Suppressor macrophage treated with lipopolysaccharide for 4 hours (primary cell): ENCODE measurements at regions not wholly inside any gene's neighbourhood (a gene's known extent, or its start where the extent isn't known, plus 50 kb on each side); places are given as distances from the start of the nearest gene placed in this dataset.
"Not testable (repeated sequence)": the region's sequence is repeated elsewhere in the genome, so short reads cannot be mapped to it uniquely, and the experiment has no call there.

Source experiments
- DNase-seq: peaks from one replicate; pipeline ENCODE4 v3.0.0-alpha.2; 2020

DNA sequence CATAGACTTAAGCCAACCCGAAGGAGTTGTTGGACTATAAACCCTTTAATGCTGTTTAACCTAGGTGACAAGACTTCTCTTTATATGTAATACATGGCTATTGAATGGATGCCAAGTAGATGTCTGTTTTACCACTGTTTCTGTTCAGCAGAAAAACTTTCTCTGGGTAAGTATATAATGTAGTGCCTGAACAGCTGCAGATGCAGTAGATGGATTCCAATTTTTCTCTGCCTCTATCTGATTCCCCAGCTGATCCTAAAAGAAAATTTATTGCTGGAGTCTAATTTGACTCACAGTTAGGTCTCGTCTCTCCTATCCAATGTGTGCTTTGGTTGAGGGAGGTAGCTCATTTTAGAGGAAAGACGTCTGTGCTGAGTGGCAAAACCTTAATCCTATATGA is 256.5 kb upstream of the CBLB start:
- no peak for DNase-seq

DNA sequence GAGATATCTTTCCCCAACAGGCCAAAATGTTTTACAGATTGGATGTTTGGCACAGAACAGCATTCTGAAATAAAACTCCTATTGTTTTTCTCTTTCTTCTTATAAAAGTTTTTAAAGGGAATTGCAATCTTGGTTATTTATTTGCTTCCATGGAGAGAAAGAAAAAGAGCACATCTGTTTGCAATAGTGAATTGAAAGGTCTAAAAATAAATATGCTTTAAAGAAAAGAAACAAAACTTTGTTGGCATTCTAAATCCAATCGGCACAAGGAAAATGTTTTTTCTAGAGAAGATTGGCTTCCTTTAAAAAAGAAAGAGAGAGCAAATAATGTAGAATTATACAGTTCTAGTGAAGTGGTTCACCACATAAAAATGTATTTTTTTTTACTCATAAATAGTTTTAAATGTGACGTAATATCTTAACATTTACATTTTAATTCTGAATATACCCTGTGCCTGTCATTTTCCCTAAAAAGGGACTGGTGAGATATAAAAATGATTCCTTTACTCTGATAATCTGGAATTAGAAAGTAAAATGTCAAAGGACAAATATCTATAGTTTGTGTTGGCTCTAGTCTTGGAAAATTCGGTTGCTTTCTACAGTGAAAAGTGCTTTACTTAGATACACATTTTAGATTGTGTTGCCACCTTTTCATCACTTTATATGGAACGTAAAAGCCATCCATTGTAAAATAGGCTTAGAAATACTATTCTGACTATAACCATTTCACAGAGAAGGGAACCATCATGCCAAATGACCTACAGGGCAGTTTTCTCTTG is 257.4 kb upstream of the CBLB start:
- no peak for DNase-seq

DNA sequence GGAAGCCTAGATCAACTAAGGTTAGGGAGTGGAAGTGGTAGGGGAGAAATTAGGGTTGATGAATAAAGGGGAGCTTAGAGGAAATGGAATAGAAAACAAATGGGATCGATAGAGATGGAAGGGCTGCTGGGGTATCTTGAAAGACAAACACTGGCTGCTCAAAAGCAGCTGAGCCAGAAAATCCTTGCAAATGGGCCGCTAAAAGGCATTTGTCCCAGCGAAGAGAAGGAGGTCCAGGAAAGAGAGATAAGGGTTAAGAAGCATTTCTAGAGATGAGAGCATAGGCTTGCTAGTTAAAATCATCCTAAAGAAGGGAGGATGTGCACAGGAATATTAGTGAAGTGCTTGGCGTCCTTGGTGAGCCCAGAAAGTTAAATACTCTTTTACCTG is 258.0 kb upstream of the CBLB start:
- no peak for DNase-seq

DNA sequence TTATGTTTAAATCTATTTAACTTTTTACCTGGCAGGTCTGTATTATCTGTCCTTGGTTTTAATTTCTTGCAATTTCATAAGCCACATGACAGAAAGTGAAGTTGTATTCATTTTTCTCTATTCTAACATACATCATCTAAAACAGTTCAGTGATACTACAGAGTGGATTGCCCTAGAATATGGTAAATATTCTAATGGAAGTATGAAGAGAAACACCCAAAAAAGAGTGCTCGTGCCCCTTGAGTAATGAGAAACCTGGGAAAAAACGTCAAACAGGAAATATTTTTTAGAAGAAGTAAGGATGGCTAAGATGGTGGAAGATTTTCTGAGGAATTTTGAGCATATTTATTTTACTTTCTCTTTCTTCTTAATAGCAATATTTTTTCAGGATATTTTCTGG is 261.1 kb upstream of the CBLB start:
- DNase-seq = no peak

DNA sequence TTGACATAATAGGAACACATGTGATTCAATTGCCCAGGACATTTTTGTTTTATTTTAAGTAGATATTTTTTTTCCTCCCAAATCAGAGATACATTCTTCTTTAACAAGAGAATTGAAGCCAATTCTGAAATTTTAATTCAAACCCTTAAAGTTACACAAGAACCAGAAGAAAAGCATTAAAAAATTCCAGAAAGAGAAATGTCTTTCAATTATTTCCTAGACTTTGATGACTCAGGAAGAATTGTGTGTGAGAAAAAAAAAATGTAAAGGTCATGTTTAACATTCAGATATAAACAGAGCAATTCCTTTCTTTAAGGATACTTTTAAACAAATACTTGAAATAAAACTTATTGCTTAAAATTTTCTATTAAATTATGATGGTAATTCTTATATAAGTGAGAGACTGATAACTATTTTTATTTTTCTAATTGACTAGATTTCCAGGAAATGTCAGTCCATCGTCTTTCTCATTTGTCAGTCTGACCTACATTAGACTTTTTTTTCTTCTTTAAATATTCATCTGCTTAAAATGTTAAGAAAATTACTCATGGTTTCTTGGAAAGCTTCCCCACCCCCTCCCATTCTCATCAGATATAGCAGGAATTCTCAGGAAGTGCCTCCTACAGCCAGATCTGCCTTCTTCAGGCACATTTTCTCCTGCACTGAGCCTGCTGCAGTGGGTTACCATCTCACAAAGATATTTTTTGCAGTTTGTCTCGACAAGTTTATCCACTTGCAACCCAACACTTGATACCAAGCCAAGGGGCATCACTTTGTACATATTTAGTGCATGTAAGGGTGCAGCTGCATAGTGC is 261.8 kb upstream of the CBLB start:
- DNase-seq = no peak

DNA sequence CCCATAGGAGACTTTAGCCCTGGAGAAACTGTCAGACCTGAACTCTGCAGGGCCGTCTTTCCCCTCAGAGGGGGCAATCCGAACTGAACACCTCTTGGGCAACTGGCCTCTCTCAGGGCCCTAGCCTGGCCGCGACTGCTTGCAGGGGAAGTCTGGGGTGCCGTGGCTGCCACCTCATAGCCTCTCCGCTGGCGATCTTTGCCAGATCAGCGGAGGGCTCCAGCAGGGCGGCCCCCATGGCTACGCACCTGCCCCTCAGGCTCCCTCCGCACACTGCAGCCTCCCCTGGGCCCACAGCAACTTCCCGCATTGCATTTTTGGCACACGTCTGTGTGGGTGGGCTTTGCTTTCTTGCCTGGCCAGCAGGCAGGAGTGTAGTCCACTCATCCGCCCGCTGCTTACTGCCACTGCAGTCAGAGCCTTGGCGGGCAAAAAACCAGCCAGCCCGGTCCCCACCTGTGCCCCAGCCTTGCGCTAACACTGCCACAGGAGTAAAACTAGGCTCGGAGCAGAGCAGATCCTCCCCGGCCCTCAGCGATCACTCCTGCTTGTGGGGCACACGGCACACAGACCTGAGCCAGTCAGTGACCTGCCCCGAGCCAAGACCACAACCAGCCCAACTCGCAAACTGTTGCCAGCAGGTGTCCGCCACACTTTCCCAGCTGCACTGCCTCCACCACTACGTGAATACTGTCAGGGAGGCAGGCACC is 266.8 kb upstream of the CBLB start:
- no peak for DNase-seq

DNA sequence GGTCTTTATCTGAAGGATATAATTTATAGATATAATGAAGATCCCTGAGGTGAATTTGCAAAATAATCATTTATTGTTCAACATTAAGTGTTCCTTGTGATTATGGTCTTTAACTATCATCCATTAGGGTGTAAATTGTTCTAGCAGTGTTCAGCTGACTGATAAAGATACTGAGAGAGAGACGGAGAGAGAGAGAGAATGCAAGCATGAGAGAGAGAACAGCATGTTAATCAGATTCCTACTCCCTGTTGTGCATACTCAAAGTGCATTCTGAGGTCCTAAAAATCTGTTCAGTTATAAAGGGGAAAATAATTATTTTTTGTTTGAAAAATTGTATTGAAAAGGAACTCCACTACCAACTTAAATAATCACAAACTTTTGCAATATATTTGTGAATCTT is 271.0 kb upstream of the CBLB start:
- DNase-seq = no peak

DNA sequence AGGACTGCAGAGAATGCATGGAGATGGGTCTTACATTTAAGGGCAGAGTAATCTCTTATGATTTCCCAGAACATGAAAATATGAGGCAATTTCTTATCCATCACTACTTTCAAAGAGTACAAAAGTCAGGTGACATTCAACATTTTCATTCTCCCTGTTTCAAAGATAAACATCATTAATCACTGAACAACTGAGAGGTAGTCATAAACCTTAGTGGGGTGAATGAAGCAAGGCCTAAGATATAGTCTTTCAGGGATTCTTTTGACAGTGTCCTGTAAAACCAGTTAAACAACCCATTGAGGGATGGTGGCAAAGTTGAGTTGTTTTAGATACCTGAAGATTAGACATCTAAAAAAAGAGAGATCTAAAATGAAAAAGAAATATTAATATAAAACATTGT is 271.6 kb upstream of the CBLB start:
- no peak for DNase-seq

DNA sequence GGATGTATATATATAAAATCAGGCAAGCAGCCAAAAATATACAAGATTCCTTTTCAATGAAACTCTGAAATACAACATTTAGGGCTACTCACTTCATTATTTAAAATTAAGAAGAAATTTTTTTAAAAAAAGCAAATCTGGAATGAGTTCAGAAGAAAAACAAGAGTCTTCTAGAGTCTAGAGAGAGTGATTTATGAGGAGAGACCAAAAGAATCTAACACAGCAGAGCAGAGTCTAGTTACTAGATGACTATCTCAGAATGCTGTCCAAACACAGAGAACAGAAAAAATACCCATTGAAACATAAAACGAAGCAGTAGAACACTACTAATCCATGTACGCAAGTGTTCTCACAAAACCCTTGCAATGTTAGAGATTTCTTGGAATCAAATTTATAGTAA is 275.2 kb upstream of the CBLB start:
- no peak for DNase-seq

DNA sequence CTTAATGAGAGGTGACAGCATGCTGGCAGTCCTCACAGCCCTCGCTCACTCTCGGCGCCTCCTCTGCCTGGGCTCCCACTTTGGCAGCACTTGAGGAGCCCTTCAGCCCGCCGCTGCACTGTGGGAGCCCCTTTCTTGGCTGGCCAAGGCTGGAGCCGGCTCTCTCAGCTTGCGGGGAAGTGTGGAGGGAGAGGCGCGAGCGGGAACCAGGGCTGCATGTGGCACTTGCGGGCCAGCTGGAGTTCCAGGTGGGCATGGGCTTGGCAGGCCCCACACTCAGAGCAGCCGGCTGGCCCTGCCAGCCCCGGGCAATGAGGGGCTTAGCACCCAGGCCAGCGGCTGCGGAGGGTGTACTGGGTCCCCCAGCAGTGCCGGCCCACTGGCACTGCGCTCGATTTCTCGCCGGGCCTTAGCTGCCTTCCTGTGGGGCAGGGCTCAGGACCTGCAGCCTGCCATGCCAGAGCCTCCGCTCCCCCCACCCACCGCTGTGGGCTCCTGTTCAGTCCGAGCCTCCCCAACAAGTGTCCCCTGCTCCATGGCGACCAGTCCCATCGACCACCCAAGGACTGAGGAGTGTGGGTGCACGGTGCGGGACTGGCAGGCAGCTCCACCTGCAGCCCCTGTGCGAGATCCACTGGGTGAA is 279.7 kb upstream of the CBLB start:
- DNase-seq = not testable (repeated sequence)

DNA sequence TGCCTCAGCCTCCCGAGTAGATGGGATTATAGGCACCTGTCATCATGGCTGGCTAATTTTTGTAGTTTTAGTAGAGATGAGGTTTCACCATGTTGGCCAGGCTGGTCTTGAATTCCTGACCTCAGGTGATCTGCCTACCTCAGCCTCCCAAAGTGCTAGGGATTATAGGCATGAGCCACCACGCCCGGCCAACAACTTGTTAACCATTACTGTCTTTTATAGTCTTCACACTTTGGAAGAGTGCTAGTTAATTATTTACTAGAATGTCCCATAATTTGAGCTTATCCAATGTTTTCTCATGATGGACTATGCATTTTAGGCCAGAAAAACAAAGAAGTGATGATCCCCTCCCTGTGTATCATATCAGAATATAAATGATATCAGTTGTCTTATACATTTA is 288.6 kb upstream of the CBLB start:
- DNase-seq = no peak

DNA sequence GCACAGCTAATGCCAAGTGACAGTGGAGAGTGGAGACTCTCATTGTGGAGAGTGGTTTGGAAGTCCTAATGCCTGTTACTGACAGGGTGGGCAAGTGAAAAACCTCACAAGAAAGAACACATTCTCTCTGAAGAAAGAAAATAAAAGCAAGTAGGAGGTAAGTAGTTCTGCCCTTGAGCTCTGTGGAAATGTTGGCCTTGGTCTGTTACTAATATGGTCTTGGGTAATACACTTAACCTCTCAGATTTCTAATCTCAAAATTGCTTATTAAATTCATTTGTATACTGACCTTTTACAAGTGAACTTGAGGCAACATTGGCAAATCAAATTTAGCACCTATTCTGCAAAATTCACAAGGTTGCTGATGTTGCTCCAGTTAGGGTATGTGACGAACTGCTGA is 291.6 kb upstream of the CBLB start:
- no peak for DNase-seq

DNA sequence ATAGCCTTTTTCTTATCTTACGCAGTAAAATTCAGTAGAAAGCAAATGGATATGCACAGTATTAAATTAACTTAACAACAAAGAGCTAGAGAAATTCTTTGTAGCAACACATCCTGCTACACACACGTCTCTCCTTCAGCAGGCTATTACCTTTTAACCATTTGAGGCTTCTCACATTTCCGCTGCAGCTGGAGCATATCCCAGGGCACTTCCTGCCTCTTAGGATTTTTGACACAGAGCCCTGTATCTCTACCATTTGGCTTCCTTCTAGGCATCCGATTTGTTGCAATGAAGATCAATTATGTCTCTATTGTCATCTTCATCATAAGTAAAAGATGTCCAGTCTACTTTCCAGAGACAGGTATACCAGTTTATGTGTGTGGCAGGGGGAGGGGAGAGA is 292.4 kb upstream of the CBLB start:
- no peak for DNase-seq

DNA sequence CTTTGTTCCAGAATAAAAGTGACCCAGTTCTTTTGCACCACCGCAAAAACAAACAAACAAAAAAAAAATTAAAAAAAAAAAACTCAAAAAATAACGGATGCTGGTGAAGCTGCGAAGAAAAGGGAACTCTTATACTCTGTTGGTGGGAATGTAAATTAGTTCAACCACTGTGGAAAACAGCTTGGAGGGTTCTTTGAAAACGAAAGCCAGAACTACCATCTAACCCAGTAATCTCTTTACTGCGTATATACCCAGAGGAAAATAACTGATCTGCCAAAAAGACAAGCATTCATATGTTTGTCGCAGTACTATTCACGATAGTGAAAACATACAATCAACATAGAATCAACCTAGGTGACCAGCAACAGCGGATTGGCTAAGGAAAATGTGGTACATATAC is 298.9 kb upstream of the CBLB start:
- DNase-seq = no peak

DNA sequence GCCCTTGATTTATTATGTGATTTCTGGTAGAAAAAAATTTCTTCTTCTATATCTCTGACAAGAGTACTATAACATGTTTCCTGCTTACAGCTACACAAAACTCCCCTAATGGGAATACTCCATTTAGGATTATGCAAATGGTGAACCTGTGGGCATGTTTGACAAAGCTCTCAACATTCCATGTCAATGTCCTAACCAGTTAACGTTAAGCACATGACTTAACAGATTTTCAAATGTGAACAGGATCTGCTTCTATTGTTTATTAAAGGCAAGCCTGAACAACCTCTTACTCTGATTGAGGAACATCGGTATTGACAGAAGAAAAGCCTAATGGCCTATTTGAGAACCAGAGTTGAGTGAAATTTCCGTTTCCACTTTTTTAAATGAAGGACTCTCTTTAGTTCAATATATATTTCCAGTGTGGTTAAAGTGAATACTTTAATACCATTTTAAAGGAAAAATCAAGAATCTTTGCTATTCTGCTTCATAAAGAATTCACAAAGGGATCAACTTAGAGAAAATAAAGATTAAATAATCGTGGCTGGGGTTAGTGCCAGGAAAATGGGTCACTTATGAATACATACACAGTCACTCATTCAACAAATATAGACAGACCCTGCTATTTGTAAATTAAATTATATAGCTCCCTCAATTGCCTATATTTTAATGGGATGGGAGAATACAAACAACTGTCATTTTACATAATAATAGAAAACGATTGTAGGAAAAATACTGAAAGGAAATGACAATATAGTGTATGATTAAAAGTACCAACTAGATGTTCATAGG is 300.3 kb upstream of the CBLB start:
- no peak for DNase-seq

DNA sequence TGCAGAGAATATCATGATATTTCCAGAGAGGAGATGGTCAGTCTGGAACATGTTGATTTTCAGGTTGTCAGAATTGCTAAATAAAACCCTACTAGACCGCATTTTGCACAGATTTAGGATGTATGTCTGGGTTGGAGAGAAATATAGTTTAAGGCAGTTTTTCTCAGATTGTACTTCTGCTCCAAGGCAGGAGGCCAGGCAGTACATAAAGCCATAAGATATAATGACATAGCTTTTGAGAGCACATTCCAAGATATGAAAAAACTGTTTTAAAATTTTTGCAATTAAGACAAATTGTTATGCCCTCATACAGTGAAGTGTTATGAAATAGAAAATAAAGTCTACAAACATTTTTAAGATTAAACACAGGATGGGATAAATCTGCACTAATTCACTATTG is 301.8 kb upstream of the CBLB start:
- DNase-seq = no peak

DNA sequence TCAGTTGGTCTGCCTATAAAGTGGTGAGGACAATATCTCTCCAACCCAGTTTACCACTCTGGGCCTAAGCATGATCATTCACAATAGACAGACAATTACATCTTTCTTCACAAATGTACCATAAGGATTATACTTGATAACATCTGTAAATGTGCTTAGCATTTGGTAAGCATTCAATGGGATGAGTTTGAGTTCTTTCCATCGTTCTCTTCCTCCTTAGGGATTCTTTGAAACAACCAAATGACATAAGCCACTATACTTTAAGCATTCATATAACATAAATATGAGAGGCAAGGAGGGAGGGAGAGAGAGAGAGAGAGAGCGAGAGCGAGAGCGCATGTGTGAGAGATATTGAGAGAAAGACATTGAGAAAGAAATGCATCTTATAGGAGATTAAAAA is 303.3 kb upstream of the CBLB start:
- no peak for DNase-seq

DNA sequence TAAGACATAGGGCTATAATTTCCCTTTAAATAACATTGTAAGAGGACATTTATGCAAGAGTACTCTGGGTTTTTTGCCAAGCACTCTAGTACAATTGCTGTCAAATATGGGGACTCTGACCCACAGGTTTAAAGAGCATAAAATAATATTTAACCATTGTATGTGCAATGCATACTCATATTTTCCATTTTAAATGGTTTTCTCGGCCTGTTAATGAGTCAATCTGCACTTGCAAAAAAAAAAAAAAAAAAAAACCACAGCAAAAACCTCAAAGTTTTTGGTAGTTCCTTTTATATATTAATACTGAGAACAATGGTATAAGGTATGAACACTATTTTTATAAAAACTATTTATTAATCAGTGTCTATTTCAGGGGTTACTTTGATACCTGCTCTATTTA is 304.0 kb upstream of the CBLB start:
- DNase-seq = peak; percentile 1

DNA sequence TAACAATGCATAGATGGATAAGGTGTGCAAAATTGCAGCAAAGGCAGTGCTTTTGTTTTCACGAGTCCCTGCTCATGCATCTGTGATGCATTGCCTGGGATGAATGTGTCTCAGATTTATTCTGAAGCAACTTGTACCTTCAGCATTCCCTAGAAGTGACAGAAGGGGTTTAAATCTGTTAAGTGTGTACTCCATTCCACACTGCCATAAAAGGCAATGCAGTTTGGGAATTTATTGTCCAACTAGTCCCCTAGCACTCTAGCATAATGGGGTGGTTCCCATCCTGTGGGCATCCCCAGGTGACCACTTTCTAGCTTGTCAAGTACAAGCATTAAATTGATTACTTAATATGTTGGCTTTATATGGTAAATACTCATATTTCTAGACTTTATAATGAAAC is 306.5 kb upstream of the CBLB start:
- no peak for DNase-seq

DNA sequence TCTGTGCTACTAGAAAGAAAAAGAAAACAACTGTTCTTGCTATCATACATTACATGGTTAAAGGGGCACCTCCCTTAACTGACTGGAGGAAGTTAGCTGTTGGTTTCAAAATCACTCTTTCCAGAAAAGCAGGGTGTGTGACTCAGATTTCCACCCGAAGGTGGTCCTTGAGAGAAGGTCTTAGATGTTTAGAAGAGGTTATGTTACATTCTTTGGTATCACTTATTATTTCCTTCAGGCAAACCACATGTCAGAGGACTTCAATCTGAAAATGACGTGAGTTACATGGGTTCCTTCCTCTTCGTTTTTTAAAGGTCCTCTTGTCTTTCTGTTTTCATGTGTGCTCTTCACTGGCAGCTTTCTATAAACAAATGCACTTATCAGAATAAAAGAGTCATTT is 307.9 kb upstream of the CBLB start:
- peak; percentile 36 for DNase-seq

DNA sequence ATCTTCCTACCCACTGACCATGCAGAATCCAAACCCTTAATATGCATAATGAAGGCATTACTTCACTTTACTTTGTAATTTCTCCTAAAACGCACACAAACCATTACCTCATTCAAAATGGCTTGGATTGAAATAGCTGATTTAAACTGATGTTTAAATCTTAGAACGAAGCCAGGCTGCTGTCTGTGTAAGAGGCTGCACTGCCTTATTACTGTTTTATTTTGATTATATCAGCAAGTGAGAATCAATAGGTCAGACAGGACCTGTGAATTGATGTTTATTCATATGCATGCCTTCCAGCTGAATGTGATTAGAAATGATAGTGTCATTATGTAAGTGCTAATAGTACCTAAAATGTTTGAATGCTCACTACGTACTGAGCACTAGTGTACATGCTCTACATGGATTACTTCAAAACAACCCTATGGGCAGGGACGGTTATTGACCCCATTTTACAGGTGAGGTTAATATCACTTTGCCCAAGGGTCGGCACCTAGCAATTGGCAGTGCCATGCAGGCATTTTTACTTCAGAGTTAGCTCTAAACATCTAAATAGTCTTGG is 314.2 kb upstream of the CBLB start:
- DNase-seq = no peak

DNA sequence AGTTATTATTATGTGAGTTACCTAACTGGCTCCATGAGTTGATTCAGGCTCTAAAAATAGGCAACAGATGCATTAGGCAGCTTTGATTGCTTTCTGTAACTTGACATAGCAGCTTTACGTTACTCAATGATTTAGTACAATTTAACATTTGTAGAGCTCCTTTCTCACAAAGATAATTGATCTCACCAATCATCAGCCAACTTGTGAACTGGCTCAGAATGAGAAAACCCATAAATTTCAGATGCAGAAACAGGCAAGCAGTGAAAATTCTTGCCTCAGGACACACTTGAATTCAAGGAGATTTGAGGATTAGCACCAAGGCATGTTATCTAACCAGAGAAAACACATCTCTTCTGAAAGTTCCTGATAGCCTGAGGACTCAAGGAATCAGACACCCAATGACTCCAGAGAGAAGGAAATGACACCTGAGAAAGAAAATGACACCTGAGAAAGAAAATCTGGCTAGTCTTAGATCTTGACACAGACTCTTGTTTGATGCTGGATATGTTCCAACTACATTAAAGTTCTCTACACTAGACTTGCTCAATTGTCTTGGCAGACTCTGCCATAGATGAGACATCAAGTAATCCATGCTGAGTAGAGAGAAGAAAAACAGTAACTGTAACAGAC is 315.1 kb upstream of the CBLB start:
- no peak for DNase-seq
